ENCODE measurements at regions not wholly inside any gene's neighbourhood (a gene's known extent, or its start where the extent isn't known, plus 50 kb on each side); places are given as distances from the start of the nearest gene placed in this dataset.
"Not testable (repeated sequence)": the region's sequence is repeated elsewhere in the genome, so short reads cannot be mapped to it uniquely, and the experiment has no call there.

DNA sequence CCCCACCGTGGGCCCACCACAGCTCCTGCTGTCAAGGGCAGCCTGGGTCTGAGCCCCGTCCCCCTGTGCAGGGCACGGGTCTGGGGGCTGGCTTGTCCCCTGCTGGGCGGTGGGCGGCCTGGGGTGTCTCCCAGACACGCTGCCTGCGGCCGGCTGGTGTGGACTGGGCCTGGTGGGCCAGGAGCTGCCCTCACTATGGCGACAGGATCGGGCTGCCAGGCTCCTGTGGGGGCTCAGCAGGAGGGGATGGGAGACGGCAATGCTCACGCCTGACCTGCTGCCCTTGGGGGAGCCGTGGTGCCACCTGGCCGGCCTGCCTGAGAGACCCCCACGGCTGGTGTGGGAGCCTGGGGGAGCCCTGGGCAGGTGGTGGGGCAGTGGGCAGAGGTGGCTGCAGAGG lies 156.1 kb downstream of the TMEM121 start:
- no CpG with 5 or more reads among the region's 15 CpGs for WGBS (ENCODE audit: low lambda C conversion rate)
- intact Hi-C loops (cut with micrococcal nuclease; ENCODE audit: unreplicated experiment): not testable (repeated sequence)

DNA sequence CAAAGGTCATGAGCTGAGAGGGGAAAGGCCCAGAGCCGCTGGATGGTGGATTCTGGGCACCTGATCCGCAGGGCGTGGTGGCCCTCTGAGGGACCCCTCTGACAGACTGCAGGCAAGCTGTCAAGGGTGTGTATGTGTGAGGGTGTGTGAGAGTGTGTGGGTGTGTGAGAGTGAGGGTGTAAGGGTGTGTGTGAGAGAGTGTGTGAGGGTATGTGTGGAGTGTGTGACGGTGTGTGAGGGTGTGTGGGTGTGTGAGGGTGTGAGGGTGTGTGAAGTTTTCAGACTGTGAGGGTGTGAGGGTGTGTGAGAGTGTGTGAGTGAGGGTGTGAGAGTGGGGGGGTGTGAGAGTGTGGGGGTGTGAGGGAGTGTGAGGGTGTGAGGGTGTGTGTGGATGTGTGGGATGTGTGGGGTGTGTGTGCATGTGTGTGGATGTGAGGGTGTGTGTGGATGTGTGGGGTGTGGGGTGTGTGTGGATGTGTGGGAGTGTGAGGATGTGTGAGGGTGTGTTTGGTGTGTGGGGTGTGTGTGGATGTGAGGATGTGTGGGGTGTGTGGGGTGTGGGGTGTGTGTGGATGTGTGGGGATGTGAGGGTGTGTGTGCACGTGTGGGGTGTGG lies 156.7 kb downstream of the TMEM121 start:
- Histone ChIP-seq H4K20me1 (ENCODE audit: insufficient read depth, low read length) (no peaks in the 10 kb centered on the region), H3K36me3 (replicated peaks in 1 of 2; ENCODE audit: control insufficient read depth in 1 of 2, insufficient read depth in 2 of 2, low read length in 2 of 2) (no peaks in the 10 kb centered on the region), H3K4me2 (ENCODE audit: low read depth, low read length) (no peak overlapping the region), H3K4me1 (ENCODE audit: insufficient read depth, low read length) (no peaks in the 10 kb centered on the region), H3K9me3 (ENCODE audit: low read length) (no peaks in the 10 kb centered on the region), H3K27me3 (ENCODE audit: control insufficient read depth in 1 of 2, insufficient read depth in 2 of 2, low read length in 2 of 2) (no peaks in the 10 kb centered on the region), H2AFZ (ENCODE audit: low read length) (no peak overlapping the region), H3K9ac (ENCODE audit: insufficient read depth, low read depth, low read length) (no peak overlapping the region), H3K79me2 (ENCODE audit: insufficient read depth, low read length) (no peaks in the 10 kb centered on the region), H3K27ac (ENCODE audit: extremely low read length, insufficient read depth, low read length) (no peak overlapping the region), H3K4me3 (replicated peaks in 1 of 3; ENCODE audit: insufficient read depth in 1 of 3, low read depth in 2 of 3, low read length in 3 of 3) (no peak overlapping the region)
- in situ Hi-C loops (cut with HindIII; ENCODE audit: extremely low pct_ligation_motif_present, low pct_unique_long_range_greater_than_20kb) (no loop called here), intact Hi-C loops (cut with micrococcal nuclease; ENCODE audit: unreplicated experiment) (no loop called here)
- FAIRE-seq (no peak), ATAC-seq (no peak), DNase-seq (ENCODE audit: low spot score) (no peak)
- no TSS peak for BruUV-seq (replicated peaks)
- POLR2A ChIA-PET: no interaction called here
- CTCF ChIA-PET (ENCODE audit: low intra/inter-chr PET ratio, low total read pairs): no interaction called here
- whole genome bisulfite sequencing (ENCODE audit: low lambda C conversion rate): 29% methylated on average over 5 of the region's 5 CpGs
- TF ChIP-seq RELA (CRISPR knock-in tag; IDR thresholded peaks at IDR 0.05) (no peak), NONO (IDR thresholded peaks at IDR 0.05) (no peak), NONO (CRISPR knock-in tag; conservative IDR thresholded peaks at IDR 0.05) (no peak), SMAD1 (CRISPR knock-in tag; IDR thresholded peaks at IDR 0.05; ENCODE audit: borderline replicate concordance, low read depth) (no peak), ARID2 (CRISPR knock-in tag; IDR thresholded peaks at IDR 0.05; ENCODE audit: borderline replicate concordance) (no peak), GATA4 (IDR thresholded peaks at IDR 0.05; ENCODE audit: borderline replicate concordance, low read depth) (no peak), YEATS4 (CRISPR knock-in tag; IDR thresholded peaks at IDR 0.05; ENCODE audit: borderline replicate concordance) (no peak), ZNF205 (CRISPR knock-in tag; IDR thresholded peaks at IDR 0.05) (no peak), EZH2 (conservative IDR thresholded peaks at IDR 0.05; ENCODE audit: low read depth, low read length) (no peak), ZNF878 (CRISPR knock-in tag; IDR thresholded peaks at IDR 0.05) (no peak), TARDBP (CRISPR knock-in tag; IDR thresholded peaks at IDR 0.05) (no peak)
- TF ChIP-seq, protein P1, sequence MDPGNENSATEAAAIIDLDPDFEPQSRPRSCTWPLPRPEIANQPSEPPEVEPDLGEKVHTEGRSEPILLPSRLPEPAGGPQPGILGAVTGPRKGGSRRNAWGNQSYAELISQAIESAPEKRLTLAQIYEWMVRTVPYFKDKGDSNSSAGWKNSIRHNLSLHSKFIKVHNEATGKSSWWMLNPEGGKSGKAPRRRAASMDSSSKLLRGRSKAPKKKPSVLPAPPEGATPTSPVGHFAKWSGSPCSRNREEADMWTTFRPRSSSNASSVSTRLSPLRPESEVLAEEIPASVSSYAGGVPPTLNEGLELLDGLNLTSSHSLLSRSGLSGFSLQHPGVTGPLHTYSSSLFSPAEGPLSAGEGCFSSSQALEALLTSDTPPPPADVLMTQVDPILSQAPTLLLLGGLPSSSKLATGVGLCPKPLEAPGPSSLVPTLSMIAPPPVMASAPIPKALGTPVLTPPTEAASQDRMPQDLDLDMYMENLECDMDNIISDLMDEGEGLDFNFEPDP (CRISPR knock-in tag; conservative IDR thresholded peaks at IDR 0.05): no peak
- TF ChIP-seq, protein P2, sequence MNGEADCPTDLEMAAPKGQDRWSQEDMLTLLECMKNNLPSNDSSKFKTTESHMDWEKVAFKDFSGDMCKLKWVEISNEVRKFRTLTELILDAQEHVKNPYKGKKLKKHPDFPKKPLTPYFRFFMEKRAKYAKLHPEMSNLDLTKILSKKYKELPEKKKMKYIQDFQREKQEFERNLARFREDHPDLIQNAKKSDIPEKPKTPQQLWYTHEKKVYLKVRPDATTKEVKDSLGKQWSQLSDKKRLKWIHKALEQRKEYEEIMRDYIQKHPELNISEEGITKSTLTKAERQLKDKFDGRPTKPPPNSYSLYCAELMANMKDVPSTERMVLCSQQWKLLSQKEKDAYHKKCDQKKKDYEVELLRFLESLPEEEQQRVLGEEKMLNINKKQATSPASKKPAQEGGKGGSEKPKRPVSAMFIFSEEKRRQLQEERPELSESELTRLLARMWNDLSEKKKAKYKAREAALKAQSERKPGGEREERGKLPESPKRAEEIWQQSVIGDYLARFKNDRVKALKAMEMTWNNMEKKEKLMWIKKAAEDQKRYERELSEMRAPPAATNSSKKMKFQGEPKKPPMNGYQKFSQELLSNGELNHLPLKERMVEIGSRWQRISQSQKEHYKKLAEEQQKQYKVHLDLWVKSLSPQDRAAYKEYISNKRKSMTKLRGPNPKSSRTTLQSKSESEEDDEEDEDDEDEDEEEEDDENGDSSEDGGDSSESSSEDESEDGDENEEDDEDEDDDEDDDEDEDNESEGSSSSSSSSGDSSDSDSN (CRISPR knock-in tag; IDR thresholded peaks at IDR 0.05): no peak
- TF ChIP-seq, protein P3, sequence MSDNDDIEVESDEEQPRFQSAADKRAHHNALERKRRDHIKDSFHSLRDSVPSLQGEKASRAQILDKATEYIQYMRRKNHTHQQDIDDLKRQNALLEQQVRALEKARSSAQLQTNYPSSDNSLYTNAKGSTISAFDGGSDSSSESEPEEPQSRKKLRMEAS (IDR thresholded peaks at IDR 0.05): no peak
- TF ChIP-seq, protein P4, sequence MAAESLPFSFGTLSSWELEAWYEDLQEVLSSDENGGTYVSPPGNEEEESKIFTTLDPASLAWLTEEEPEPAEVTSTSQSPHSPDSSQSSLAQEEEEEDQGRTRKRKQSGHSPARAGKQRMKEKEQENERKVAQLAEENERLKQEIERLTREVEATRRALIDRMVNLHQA (CRISPR knock-in tag; IDR thresholded peaks at IDR 0.05): no peak

More for the DNA sequence above, 156.1 kb downstream of the TMEM121 start:
- DNase-seq (ENCODE audit: low spot score); H3K4me3 ChIP-seq (replicated peaks in 1 of 3; ENCODE audit: insufficient read depth in 1 of 3, low read depth in 2 of 3, low read length in 3 of 3); H4K20me1 ChIP-seq (ENCODE audit: insufficient read depth, low read length); H3K36me3 ChIP-seq (replicated peaks in 1 of 2; ENCODE audit: control insufficient read depth in 1 of 2, insufficient read depth in 2 of 2, low read length in 2 of 2); BruUV-seq (replicated peaks); H3K9me3 ChIP-seq (ENCODE audit: low read length); H3K27ac ChIP-seq (ENCODE audit: extremely low read length, insufficient read depth, low read length); H3K4me2 ChIP-seq (ENCODE audit: low read depth, low read length); H3K4me1 ChIP-seq (ENCODE audit: insufficient read depth, low read length); H3K9ac ChIP-seq (ENCODE audit: insufficient read depth, low read depth, low read length); in situ Hi-C loops (cut with HindIII; ENCODE audit: extremely low pct_ligation_motif_present, low pct_unique_long_range_greater_than_20kb); CTCF ChIA-PET (ENCODE audit: low intra/inter-chr PET ratio, low total read pairs); H3K27me3 ChIP-seq (ENCODE audit: control insufficient read depth in 1 of 2, insufficient read depth in 2 of 2, low read length in 2 of 2); H2AFZ ChIP-seq (ENCODE audit: low read length); POLR2A ChIA-PET; H3K79me2 ChIP-seq (ENCODE audit: insufficient read depth, low read length); ATAC-seq; FAIRE-seq: not testable (repeated sequence)

All from HepG2 (cell line).